ENCODE measurements at regions not wholly inside any gene's neighbourhood (a gene's known extent, or its start where the extent isn't known, plus 50 kb on each side); places are given as distances from the start of the nearest gene placed in this dataset.

DNA sequence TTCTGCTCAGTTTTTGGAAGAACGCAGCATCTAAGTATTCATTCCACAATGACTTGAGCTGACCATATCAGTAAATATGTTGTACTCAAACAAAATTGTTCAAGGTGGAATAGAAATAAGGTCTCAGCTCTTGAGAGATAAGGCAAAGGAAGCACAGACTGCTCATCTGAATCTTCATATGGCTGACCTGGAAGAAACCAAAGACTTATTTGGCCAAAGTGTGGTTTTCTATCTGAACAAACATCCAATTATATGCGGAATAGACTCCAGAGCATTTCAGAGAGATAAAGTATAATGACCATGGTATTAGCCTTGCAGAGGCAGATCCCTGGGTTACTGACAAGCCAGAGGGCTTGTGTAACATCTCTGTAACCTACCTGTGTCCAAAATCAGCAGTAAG is 308.7 kb downstream of the CD83 start:
- Histone ChIP-seq H3K9me3 (no peaks in the 10 kb centered on the region), H3K27ac (no peak overlapping the region), H3K27me3 (no peaks in the 10 kb centered on the region), H3K4me3 (no peak overlapping the region), H3K4me1 (peaks cover 1 to 4% of the 10 kb centered on the region in 2 donors), H3K36me3 (no peaks in the 10 kb centered on the region)
- intact Hi-C loops (cut with DNase I; ENCODE audit: low total_unique reads), result no loop called here
- in situ Hi-C loops (cut with MboI; ENCODE audit: low sequenced_read_pairs in 4 of 4), result no loop called here
- DNase-seq (no peak), ATAC-seq (no peak)
- TF ChIP-seq, protein P1, sequence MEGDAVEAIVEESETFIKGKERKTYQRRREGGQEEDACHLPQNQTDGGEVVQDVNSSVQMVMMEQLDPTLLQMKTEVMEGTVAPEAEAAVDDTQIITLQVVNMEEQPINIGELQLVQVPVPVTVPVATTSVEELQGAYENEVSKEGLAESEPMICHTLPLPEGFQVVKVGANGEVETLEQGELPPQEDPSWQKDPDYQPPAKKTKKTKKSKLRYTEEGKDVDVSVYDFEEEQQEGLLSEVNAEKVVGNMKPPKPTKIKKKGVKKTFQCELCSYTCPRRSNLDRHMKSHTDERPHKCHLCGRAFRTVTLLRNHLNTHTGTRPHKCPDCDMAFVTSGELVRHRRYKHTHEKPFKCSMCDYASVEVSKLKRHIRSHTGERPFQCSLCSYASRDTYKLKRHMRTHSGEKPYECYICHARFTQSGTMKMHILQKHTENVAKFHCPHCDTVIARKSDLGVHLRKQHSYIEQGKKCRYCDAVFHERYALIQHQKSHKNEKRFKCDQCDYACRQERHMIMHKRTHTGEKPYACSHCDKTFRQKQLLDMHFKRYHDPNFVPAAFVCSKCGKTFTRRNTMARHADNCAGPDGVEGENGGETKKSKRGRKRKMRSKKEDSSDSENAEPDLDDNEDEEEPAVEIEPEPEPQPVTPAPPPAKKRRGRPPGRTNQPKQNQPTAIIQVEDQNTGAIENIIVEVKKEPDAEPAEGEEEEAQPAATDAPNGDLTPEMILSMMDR (IDR thresholded peaks at IDR 0.05 in 4 of 5, conservative IDR thresholded peaks at IDR 0.05 in 1 of 5), result no peak
- no peak for TF ChIP-seq POLR2A (IDR thresholded peaks at IDR 0.05)

DNA sequence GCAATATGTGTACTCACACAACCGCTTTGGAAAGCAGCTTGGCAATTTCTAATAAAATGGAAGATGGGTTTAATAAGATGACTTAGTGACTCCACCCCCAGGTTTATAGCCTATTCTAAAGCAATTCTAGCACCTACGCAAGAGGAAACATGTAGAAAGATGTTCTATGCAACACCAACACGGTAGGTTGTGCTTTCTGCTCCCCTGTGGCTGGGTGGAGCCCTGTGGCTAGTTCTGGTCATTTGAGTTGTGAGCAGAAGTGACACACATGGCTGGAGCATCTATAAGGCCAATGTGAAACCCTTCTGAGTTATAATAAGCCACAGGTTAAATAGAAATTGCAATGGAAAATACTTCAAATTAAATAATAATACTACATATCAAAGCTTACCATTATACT is 310.7 kb downstream of the CD83 start:
- Histone ChIP-seq H3K27me3 (no peaks in the 10 kb centered on the region), H3K9me3 (no peaks in the 10 kb centered on the region), H3K4me3 (no peak overlapping the region), H3K27ac (no peak overlapping the region), H3K4me1 (peaks cover 7 to 9% of the 10 kb centered on the region in 2 donors), H3K36me3 (no peaks in the 10 kb centered on the region)
- intact Hi-C loops (cut with DNase I; ENCODE audit: low total_unique reads) (no loop called here), in situ Hi-C loops (cut with MboI; ENCODE audit: low sequenced_read_pairs in 4 of 4) (no loop called here)
- TF ChIP-seq, protein P1 (IDR thresholded peaks at IDR 0.05 in 4 of 5, conservative IDR thresholded peaks at IDR 0.05 in 1 of 5), result no peak
- TF ChIP-seq POLR2A (IDR thresholded peaks at IDR 0.05), result no peak
- ATAC-seq (no peak), DNase-seq (no peak)

DNA sequence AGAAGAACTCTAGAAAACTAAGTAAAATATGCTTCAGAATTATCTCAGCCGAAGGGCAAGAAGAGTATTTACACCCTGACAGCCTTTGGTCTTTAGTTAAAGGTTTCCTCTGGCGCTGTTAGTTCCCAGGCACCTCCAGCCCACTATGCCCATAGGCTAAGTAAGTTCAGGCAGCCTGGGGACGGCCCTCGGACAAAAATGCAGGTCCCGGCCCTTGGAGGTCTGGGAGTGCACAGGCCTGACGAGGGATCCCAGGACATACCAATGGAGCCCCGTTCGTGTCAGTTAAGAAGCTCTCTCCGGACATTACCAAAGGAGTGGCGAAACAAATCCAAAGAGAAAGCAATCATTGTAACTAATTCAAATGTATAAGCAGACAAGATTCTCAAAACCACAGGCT is 311.8 kb downstream of the CD83 start:
- Histone ChIP-seq H3K27me3 (no peaks in the 10 kb centered on the region), H3K27ac (no peak overlapping the region), H3K36me3 (no peaks in the 10 kb centered on the region), H3K4me1 (peaks cover 7 to 9% of the 10 kb centered on the region in 2 donors), H3K4me3 (no peak overlapping the region), H3K9me3 (no peaks in the 10 kb centered on the region)
- no peak for TF ChIP-seq POLR2A (IDR thresholded peaks at IDR 0.05)
- TF ChIP-seq, protein P1 (IDR thresholded peaks at IDR 0.05 in 4 of 5, conservative IDR thresholded peaks at IDR 0.05 in 1 of 5), result no peak
- in situ Hi-C loops (cut with MboI; ENCODE audit: low sequenced_read_pairs in 4 of 4), result no loop called here
- ATAC-seq, result no peak
- intact Hi-C loops (cut with DNase I; ENCODE audit: low total_unique reads), result no loop called here
- no peak for DNase-seq

DNA sequence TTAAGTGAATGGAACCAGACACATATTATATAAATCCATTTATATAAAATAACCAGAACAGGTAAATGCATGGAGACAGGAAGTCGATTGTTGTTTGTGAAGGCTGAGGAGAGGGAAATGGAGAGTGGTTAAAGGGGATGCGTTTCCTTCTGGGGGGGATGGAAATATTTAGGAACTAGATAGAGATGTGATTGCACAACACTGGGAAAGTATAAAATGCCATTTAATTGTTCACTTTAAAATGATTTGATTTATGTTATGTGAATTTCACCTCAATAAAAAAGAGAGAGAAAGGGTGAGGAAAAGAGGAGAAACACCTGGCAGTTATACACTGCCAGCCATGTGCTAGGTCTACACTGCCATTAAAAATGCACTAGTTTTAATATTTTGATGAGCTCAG is 312.6 kb downstream of the CD83 start:
- Histone ChIP-seq H3K27me3 (no peaks in the 10 kb centered on the region), H3K4me1 (peaks cover 7 to 9% of the 10 kb centered on the region in 2 donors), H3K9me3 (no peaks in the 10 kb centered on the region), H3K4me3 (no peak overlapping the region), H3K27ac (no peak overlapping the region), H3K36me3 (no peaks in the 10 kb centered on the region)
- in situ Hi-C loops (cut with MboI; ENCODE audit: low sequenced_read_pairs in 4 of 4), result no loop called here
- TF ChIP-seq, protein P1 (IDR thresholded peaks at IDR 0.05 in 4 of 5, conservative IDR thresholded peaks at IDR 0.05 in 1 of 5), result no peak
- TF ChIP-seq POLR2A (IDR thresholded peaks at IDR 0.05), result no peak
- intact Hi-C loops (cut with DNase I; ENCODE audit: low total_unique reads), result no loop called here
- ATAC-seq (no peak), DNase-seq (no peak)
